ENCODE measurements at regions not wholly inside any gene's neighbourhood (a gene's known extent, or its start where the extent isn't known, plus 50 kb on each side); places are given as distances from the start of the nearest gene placed in this dataset.

- TF ChIP-seq POLR2A (IDR thresholded peaks at IDR 0.05) (no peak), CTCF (IDR thresholded peaks at IDR 0.05 in 4 of 5, conservative IDR thresholded peaks at IDR 0.05 in 1 of 5) (no peak)
Measured at GRCh38 chr3:177802151-177802900, 605.0 kb upstream of the TBL1XR1 start.
